CD4-positive, alpha-beta T cell treated with Interleukin-15 for 4 hours (primary cell): ENCODE measurements at regions not wholly inside any gene's neighbourhood (a gene's known extent, or its start where the extent isn't known, plus 50 kb on each side); places are given as distances from the start of the nearest gene placed in this dataset.
A peak's percentile ranks its signal among the peaks of the same experiment; 100 is the strongest.

Source experiments
- DNase-seq: peaks from one replicate; pipeline ENCODE4 v3.0.0-alpha.2; 2020; ENCODE audit warnings: low spot score

DNA sequence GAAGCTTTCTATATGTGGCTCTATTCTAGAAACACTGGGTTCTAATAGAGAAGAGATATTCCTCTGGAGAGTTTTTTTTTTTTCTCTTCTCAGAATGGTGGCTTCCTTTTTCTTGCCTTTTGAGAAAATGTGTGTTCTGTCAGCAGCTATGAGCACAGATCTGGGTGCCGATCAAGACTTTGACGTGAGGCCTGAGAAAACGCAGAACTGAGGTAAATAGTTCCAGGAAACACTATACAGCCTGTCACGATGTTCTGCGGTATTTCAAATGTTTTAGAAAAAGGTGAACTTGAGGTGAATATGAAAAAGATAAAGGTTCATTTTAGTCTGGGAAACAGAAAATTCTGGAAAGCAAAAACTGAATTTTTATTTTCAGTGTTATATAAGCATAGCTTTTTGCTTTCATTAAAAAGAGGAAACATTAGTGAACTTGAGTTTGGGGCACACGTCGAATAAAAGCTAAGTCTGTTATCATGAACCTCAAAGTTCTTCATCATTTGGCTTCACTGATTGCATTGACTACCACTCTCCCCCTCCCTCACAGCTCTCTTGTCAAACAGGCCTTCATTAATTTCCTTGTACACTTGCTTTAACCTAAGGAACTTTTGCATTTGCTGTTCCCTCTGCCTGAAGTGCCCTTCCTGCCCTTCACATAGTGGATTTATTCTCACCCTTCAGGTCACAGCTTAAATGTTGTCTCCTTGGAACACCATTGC is 265.1 kb downstream of the NFKBIZ start:
- peak; percentile 60 for DNase-seq

DNA sequence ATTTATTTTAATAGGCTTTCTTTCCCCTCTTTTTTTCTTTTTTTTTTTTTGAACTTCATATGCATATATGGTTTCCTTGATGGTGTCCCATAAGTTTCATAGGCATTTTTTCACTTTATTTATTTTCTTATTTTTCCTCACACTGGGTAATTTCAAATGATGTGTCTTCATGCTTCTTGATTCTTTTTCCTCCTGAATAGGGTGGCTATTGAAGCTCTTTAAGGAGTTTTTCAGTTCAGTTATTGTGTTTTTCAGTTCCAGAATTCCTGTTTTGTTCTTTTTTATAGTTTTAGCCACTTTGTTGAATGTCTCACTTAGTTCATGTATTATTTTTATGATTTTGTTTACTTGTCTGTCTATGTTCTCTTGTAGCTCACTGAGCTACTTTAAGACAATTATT is 273.2 kb downstream of the NFKBIZ start:
- no peak for DNase-seq

DNA sequence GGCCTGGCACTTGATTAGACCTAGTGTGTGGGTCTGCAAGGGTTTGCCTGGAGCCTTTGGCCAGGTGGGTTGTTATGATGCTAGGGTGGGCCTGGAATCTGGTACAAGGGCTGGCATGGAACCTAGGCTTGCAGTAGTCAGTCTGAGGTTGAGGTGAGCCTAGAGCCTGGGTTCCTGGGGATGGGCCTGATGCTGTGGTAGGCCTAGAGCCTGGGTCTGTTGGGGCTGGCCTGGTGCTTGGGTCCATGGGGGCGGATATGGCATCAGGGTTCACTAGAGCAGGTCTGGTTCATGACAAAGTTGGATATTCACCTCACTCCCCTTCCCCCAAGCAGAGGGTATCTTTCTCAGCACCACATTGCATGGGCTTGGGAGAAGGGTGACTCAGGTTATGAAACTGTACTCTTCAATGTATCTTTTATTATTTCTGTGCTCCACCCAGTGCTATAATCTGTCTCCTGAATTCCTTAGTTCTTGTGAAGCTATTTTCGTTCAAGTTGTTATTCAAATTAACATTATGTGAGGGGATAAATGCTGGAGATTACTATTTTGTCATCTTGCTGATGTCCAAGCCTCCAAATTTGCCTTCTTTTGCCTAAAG is 274.4 kb downstream of the NFKBIZ start:
- DNase-seq, result no peak

DNA sequence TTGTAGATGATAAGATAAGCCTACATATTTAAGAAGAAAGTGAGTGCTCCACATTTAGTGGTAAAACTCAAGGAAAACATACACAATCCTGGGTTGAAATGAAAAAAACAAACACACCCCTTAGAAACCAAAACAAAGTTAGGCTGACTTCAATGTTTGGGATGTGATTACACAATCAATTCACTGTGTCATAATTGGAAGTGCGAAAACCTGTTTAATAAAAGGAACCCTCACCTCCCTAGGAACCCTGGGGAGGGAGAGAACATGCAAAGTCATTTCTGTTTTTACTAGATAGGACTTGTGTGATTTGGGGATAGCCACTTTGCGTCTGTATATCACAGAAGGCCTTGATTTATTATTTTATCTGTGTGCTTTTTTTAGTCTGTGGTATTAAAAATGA is 275.0 kb downstream of the NFKBIZ start:
- no peak for DNase-seq

DNA sequence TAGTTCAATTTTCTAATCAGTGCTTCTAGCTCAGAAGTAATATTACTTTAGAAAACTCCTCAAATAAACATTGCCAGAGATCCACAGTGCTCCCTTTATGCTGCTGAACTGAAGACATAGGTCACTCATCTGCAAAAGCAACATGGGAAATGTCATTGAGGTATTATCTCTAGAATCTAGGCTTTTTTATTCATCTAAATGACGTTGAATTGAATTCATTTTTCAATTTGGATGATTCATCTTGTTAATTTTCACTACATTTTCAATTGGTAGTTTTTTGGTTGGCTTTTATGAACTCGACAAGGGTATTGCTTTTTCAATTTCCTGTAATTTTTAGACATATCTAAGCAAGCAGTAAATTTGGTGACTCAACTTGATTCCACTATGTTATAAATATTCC is 275.4 kb downstream of the NFKBIZ start:
- DNase-seq, result no peak

DNA sequence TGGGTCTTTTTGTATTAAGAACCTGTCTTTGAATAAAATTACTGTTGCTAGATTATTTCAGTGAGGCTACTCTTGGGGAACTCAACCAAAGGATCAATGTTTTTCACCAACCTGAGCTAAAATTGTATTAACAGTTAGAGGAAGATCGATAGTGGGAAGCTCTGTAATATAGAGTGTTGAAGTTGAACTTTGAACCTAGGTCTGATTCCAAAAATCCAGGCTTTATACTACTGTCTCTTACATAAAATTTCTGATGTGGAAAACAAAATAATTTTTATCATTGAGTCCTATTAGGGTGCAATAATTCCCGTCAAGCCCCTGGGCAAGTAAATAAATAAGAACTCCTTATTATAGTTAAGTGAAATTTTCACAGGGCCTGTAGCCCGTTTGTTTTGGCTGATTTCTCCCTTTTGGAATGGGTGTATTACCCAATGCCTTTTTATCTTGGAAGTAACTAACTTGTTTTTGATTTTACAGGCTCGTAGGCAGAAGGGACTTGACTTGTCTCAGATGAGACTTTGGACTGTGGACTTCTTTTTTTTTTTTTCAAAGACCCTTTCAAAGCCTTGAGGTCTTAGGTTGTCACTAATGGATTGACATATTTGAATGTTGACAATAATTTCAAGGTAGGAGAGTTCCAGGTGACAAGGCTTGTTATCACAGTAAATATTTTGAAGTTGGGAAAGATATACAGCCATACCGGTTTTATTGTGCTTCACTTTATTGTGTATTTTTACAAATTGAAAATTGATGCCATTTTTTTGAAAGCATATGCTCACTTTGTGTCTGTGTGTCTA is 276.1 kb downstream of the NFKBIZ start:
- DNase-seq, result no peak

DNA sequence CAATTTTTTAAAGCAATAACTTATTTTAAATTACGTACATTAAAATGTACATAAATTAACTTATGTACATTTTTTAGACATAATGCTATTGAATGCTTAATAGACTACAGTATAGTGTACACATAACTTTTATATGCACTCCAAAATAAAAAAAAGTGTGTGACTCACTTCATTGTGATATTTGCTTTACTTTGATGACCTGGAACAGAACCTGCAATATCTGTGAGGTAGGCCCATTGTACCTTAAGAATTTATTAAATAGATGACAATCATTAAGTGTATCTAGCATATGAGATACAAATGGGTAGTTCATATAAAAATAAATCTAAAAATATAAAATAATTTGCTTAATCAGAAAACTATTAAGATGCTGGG is 276.7 kb downstream of the NFKBIZ start:
- DNase-seq, result no peak

DNA sequence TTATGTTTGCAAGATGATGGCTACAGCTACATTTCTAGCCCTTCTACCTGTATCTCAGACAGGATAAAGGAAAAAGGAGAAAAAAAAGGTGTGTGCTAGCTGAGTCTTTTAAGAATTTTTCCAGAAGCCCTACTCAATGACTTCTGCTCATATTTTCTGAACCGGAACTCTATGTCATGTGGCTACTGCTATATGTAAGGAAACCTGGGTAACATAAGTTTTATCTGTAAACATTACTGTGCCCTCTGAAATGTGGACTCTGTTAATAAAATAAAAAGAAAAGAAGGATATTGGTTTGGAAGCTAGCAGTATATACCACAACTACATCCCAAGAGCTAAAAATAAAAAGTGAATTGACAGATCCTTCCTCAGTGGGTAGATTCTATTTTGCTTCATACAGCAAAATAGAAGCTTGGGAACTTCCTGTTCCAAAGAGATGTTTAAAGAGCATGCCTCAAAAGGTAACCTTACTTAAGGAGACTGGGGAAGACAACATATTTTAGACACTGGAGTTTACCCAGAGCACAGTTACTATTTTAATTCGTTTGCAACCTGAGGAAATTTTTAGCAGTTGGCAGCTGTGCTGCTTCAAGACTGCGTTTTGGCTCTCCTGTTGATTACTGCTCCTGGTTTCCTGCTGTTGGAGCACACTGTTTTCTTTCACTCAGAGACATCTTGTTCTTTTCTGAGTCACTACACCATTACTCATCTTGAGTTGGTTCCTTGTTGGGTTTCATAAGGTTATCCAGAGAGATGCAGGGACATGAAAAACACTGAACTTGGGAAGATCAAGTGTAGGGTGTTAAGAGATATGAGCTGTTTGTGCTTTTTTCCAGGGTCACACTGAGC is 280.7 kb downstream of the NFKBIZ start:
- DNase-seq, result no peak

DNA sequence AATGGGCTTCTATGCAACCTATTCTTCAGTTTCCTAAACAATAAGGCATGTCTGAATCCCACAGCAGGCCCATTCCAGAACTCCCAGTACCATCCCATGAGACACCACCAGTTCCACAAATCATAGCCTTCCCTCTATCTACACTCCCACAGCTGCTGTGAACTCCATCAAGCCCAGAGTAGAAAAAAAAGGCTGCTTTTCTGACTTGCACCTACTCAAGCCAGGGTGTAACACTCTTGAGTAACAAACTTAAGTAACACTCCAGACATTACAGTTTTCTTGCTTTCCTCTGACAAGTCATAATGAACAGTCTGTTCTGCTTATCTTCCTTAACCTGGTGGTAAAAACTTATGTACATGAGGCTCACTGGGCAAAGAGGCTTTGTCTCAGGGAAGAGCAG is 283.1 kb downstream of the NFKBIZ start:
- DNase-seq, result no peak

DNA sequence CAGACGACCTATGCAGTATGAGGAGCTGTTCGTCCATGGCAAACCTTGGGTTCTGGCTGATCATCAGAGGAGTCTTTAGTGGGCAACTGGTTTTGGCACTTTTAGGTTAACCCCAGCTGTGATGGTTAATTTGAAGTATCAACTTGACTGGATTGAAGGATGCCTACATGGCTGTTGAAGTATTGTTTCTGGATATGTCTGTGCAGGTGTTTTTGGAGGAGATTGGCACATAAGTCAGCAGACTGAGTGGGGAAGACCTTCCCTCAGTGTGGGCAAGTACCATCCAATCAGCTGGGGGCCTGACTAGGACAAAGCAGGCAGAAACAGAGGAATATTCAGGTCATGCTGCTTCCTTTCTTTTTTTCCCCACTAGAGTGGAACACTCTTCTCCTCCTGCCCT is 284.1 kb downstream of the NFKBIZ start:
- DNase-seq, result no peak

DNA sequence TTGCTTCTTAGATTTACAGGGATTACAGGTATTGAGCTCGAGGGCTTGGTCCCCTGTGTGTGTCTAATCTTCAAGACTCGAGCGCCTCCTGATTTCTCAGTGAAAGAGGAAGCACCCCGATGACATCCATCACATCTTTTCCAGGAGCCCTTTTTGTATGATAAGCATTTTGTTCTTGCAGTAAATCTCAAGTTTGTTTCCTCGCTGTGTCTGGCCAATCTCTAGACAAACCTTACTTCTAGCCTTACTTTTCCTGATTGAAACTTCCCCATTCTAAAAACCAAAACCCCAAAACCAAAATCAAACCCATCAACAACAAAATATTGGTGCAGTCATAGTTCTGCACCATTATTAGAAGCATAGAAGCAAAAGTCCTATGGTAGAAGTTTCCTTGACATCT is 286.0 kb downstream of the NFKBIZ start:
- no peak for DNase-seq

DNA sequence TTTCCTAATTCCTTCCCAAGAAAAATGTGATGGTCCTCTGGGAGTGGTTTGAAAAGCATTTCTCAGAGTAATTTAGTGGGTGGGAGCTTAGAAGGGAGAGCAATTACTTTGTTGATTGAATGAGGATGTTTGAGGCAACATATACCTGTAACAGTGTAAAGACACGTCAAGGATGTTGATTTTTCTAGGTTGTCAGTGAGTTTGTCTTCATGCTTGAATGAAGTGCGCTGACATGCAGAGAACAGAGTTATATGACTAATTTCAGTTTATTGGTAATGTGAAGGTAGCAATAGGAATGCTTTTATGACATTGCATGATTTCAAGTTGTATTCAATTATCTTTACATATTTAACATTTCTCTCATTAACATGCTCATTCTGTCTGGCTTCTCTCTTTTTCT is 286.9 kb downstream of the NFKBIZ start:
- no peak for DNase-seq

DNA sequence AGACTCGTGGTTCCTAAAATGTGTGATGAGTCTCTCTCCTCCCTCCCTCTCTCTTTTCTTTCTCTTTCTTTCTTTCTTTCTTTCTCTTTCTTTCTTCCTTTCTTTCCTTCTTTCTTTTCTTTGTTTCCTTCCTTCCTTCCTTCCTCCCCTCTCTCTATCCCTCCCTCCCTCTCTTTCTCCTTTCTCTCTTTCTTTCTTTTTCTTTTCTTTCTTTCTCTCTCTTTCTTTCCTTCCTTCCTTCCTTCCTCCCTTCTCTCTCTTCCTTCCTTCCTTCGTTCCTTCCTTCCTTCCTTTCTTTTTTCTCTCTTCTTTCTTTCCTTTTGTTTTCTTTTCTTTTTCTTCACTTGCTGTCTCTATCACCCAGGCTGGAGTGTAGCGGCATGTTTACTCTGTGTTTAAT is 290.8 kb downstream of the NFKBIZ start:
- no peak for DNase-seq

DNA sequence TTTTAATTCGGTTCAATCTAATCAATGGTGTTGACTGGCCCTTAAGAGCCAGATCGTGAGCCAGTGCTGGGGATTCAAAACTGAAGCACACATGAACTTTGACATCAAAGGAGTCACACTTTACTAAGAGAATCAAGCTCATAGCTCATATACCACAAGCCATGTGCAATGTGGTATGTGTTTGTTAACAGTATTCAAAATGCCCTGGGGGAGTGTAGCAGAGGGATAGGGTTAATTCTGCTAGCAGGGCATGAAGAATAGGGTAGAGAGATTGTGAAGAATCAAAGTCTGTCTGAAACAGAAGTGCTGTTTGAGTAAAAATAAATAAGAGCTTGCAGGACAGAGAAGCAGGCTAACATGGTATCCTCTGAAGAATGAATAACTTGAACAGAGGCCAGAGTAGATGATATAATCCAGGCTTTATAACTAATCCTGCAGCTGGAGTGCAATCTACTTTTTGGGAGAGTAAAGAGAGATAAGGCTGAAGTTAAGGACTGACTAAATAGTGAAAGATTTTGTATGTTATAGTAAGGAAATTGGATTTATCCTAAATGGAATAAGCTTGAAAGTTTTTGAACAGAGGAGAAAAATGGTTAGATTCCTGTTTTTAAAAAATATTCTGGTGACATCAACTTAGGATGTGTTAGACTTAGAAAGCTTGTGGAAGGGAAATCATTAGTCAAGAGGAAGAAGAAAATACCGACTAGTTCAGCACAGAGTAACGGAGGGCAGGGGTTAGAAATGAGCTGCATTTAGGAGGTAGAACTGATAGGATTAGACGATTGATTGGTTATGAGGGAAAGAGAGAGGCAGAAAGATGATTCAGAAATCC is 292.0 kb downstream of the NFKBIZ start:
- no peak for DNase-seq

DNA sequence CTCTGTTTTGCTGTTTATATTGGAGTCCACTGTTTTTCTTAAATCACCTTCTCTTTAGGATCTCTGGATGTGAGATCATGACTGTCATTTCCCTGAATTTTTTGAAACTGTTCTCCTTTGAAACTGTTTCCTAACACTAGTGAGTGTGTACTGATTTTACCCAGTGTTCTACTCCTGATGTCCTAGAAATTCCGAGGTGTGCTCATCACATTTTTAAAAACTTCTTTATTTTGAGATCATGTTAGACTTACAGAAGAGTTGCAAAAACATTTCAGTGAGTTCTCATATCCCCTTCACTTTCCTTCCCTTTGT is 292.6 kb downstream of the NFKBIZ start:
- no peak for DNase-seq

DNA sequence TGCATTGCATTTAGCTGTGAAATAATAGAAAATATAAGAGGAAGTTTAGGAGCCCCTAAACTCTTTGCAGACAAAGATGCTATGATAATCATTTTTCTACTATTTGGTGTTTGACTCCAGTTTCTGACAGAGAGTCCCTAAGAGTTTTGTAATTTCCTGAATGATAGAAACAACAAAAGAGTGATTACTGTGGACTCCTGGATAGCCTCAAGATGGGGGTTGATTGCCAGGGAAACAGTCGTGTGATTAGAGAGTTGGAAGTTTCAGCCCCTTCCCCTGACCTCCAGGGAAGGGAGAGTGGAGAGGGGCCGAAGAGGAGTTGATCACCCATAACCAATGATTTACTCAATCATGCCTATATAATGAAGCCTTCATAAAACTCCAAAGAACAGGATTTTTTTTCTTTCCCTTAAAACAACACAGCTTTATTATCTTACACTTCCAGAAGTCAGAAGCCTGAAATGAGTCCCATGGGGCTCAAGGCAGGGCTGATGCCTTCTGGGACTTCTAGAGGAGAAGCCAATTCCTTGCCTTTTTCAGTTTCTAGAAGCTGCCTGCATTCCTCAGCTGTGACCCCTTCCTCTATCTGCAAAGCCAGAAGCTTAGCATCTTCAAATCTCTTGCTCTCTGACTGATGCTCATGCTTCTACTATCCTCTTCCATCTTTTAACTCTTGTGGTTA is 292.3 kb upstream of the ZPLD1 start:
- DNase-seq, result no peak

DNA sequence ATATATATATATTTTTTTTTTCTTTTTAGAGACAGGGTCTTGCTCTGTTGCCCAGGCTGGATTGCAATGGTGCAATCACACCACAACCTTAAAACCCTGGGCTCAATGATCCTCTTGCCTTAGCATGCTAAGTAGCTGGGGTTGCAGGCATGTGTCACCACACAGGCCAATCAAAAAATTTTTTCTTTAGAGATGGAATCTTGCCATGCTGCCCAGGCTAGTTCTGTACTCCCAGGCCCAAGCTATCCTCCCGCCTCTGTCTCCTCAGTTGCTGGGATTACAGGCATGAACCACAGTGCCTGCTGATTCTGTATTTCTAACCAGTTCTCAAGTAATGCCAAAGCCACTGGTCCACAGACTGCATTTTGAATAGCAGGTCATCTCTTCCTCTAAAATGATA is 291.3 kb upstream of the ZPLD1 start:
- DNase-seq, result no peak

DNA sequence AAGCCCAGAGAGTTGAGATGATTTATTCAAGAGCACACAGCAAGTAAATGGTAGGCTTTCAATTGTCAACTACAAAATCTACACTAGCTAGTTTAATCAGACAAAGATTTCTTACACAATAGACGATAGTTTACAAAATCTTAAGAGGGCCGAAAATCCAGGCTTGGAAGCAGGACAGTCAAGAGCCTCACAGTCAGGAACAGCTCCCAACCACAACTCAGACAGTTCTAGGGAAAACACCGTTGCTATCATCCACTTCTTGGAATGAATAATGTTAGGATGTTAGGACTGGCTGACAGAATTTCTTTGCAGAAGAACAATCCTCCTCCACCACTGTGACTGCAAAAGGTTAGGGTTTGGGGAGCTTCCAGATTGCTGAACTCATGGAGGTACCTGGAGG is 290.8 kb upstream of the ZPLD1 start:
- DNase-seq, result no peak

DNA sequence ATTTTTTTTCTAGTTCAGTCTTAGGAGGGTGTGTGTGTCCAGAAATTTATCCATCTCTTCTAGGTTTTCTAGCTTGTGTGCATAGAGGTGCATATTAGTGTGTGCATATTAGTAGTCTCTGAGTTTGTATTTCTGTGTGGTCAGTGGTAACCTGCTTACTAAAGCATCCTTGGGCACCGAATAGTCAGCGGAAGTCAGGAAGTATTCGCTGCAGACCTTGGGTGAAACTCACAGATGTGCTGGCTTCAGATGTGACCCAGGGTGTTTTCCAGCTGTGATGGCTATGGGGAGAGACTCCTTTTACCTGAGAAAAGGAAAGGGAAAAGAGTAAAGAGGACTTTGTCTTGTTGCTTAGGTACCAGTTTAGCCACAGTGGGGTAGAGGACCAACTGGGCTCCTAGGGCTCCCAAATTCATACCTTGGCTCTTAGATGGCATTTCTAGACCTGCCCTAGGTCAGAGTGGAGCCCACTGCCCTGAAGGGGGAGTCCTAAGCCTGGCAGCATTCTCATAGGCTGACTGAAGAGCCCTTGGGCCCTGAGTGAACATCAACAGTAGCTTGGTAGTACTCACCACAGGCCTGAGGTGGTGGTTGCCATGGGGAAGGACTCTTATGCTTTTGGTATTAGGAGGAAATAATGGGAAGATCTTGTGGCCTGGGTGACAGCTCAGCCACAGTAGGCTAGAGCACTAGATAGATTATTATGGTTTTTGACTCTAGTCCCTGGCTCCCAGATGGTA is 286.0 kb upstream of the ZPLD1 start:
- no peak for DNase-seq

DNA sequence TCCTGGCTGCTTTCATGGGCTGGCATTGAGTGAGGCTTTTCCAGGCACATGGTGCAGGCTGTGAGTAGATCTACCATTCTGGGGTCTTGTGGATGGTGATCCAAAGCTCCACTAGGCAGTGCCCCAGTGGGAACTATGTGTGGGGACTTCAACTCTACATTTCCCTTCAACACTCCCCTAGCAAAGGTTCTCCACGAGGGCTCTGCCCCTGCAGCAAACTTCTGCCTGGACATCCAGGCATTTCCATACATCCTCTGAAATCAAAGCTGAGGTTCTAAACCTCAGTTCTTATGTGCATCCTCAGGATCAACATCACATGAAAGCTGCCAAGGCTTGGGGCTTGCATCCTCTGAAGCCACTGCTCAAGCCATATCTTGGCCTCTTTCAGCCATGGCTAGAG is 282.9 kb upstream of the ZPLD1 start:
- DNase-seq, result no peak

DNA sequence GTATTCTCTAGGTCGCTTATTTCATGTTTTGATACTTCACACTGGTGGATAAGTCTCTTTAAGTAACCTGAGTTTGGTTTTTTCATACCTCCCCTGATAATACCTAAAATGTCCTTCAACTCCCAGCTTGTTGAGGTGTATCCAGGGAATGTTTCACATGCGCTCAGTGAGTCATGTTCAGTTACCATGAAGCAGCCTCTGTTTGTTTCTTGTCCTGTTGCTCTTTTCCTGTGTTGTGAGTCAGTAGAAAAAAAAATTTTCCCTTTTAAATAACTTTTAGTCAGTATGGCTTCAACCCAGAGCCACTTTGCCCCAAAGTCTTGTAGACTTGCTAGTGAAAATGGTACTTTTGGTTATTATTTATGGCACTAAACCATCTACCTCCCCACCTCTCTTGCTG is 278.4 kb upstream of the ZPLD1 start:
- DNase-seq, result no peak
